ENCODE measurements at regions not wholly inside any gene's neighbourhood (a gene's known extent, or its start where the extent isn't known, plus 50 kb on each side); places are given as distances from the start of the nearest gene placed in this dataset.
"Not testable (repeated sequence)": the region's sequence is repeated elsewhere in the genome, so short reads cannot be mapped to it uniquely, and the experiment has no call there.

- DNase-seq = no peak
- TF ChIP-seq POLR2A (IDR thresholded peaks at IDR 0.05) (no peak), EP300 (IDR thresholded peaks at IDR 0.05; ENCODE audit: low read depth) (no peak), POLR2AphosphoS5 (IDR thresholded peaks at IDR 0.05) (no peak), CTCF (IDR thresholded peaks at IDR 0.05) (no peak)
- 64 to 71% methylated on average over 7 of the region's 7 CpGs for WGBS, 2 donors (ENCODE audit: low coverage in 1 of 2)
- in situ Hi-C loops (cut with MboI; ENCODE audit: low pct_ligation_motif_present in 1 of 4, low pct_unique_long_range_greater_than_20kb in 1 of 4, low sequenced_read_pairs in 3 of 4) = no loop called here
- Histone ChIP-seq H3K27ac (no peak overlapping the region), H3K4me3 (no peak overlapping the region), H3K27me3 (no peaks in the 10 kb centered on the region), H3K4me1 (no peaks in the 10 kb centered on the region), H3K36me3 (no peaks in the 10 kb centered on the region), H3K9me3 (no peaks in the 10 kb centered on the region)
- intact Hi-C loops (cut with DNase I; ENCODE audit: low total_unique reads) = no loop called here
Observed at GRCh38 chr10:20535897-20536881, 360.9 kb downstream of the NEBL start.

- H3K9me3 ChIP-seq; H3K36me3 ChIP-seq; in situ Hi-C loops (cut with MboI; ENCODE audit: low pct_ligation_motif_present in 1 of 4, low pct_unique_long_range_greater_than_20kb in 1 of 4, low sequenced_read_pairs in 3 of 4); H3K4me1 ChIP-seq; H3K4me3 ChIP-seq; H3K27me3 ChIP-seq; intact Hi-C loops (cut with DNase I; ENCODE audit: low total_unique reads): not testable (repeated sequence)
- 53 to 80% methylated on average over 1 to 20 of the region's 20 CpGs for WGBS, 2 donors (ENCODE audit: low coverage in 1 of 2)
- peak; percentile 81 for DNase-seq
- peak in 4 of 5 experiments; percentile 2 to 55 (median 32) for TF ChIP-seq CTCF (IDR thresholded peaks at IDR 0.05)
- peak overlapping the region; percentile 55 to 72 (median 66) for H3K27ac ChIP-seq
Observed at GRCh38 chr10:20531241-20531883, 365.7 kb downstream of the NEBL start.

- 81 to 92% methylated on average over 5 of the region's 5 CpGs for WGBS, 2 donors (ENCODE audit: low coverage in 1 of 2)
- Histone ChIP-seq H3K36me3 (no peaks in the 10 kb centered on the region), H3K27ac (no peak overlapping the region), H3K9me3 (no peaks in the 10 kb centered on the region), H3K27me3 (no peaks in the 10 kb centered on the region), H3K4me3 (no peak overlapping the region), H3K4me1 (no peaks in the 10 kb centered on the region)
- in situ Hi-C loops (cut with MboI; ENCODE audit: low pct_ligation_motif_present in 1 of 4, low pct_unique_long_range_greater_than_20kb in 1 of 4, low sequenced_read_pairs in 3 of 4) (no loop called here), intact Hi-C loops (cut with DNase I; ENCODE audit: low total_unique reads) (no loop called here)
- TF ChIP-seq EP300 (IDR thresholded peaks at IDR 0.05; ENCODE audit: low read depth) (no peak), POLR2AphosphoS5 (IDR thresholded peaks at IDR 0.05) (no peak), CTCF (IDR thresholded peaks at IDR 0.05) (no peak), POLR2A (IDR thresholded peaks at IDR 0.05) (no peak)
- no peak for DNase-seq
Observed at GRCh38 chr10:20521186-20521585, 375.9 kb downstream of the NEBL start.

GRCh38 chr10:20515654-20516053 lies 381.5 kb downstream of the NEBL start:
- no peak for TF ChIP-seq POLR2AphosphoS5 (IDR thresholded peaks at IDR 0.05)
- no peak for TF ChIP-seq POLR2A (IDR thresholded peaks at IDR 0.05)
- no peak for TF ChIP-seq EP300 (IDR thresholded peaks at IDR 0.05; ENCODE audit: low read depth)
- TF ChIP-seq CTCF (IDR thresholded peaks at IDR 0.05) = no peak
- no peak overlapping the region for H3K4me3 ChIP-seq
- 92 to 100% methylated on average over 2 to 3 of the region's 3 CpGs for WGBS, 2 donors (ENCODE audit: low coverage in 1 of 2)
- in situ Hi-C loops (cut with MboI; ENCODE audit: low pct_ligation_motif_present in 1 of 4, low pct_unique_long_range_greater_than_20kb in 1 of 4, low sequenced_read_pairs in 3 of 4) (no loop called here), intact Hi-C loops (cut with DNase I; ENCODE audit: low total_unique reads) (no loop called here)
- H3K9me3 ChIP-seq = no peaks in the 10 kb centered on the region
- H3K36me3 ChIP-seq = no peaks in the 10 kb centered on the region
- no peaks in the 10 kb centered on the region for H3K27me3 ChIP-seq
- no peak overlapping the region for H3K27ac ChIP-seq
- no peaks in the 10 kb centered on the region for H3K4me1 ChIP-seq
- no peak for DNase-seq
